Kidney tubule cell (primary cell): ENCODE measurements at regions not wholly inside any gene's neighbourhood (a gene's known extent, or its start where the extent isn't known, plus 50 kb on each side); places are given as distances from the start of the nearest gene placed in this dataset.

Experiments used
- DNase-seq: peaks from one replicate; pipeline ENCODE4 v3.0.0-alpha.2; 2018; ENCODE audit warnings: low spot score

DNA sequence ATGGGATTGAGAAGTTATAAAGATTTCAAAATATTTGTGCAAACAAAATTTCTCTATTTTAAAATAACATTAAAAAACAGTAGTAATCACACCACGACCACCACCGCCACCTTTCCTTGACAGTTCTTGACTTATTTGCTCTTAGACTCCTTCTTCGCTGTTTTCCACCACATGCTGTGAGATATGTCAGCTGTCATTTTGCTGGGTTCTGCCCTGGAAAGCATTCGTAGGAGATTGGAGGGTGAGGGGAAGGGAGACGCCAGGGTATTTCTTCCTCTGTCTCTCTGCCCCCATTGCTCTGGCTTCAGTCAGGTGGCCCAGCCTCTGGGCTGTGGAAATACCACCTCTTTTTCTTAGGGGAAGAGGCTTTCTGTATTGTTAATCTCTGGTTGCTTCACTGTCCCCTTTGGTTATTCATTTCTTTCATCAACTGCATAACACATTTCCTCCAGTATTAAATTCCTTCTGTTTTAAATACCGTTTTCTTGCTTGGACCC lies 186.2 kb downstream of the NEDD1 start:
- no peak for DNase-seq

DNA sequence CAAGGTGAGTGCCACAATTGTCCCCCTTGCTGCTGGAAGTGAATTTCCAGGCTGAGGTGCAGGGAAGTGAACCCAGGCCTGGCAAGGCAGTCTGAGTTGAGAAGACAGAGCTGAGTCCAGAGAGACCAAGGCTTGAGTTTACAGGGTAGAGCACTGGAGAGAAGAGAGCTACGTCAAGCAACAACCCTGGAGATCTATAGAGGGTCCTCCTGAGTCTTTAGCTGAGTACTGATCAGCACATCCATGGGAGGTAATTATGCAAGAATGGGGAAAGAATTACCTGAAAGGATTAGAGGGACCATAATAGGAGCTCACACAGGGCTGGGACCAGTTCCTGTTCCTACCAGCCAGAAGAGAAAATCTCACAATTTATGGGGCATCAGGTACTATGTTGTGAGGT lies 190.7 kb downstream of the NEDD1 start:
- DNase-seq, result no peak

DNA sequence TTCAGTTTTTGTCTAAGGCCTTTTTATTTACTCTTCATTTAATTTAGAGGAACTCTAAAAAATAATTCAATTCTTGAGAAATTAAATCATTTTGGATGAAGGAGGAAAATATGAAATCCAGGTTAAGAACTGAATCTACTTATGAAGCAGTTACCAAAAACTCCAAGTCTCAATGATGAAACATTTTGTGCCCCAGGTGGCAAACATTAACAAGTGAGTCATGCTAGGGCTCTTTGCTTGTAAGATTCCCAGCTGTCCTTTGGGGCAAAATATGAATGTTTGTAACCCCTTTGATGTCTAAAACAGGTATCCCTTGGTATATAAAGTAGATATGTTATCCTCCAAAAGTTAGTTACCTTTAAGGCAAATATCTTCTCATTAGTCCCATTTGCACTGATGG lies 202.4 kb downstream of the NEDD1 start:
- peak; percentile 61 for DNase-seq

DNA sequence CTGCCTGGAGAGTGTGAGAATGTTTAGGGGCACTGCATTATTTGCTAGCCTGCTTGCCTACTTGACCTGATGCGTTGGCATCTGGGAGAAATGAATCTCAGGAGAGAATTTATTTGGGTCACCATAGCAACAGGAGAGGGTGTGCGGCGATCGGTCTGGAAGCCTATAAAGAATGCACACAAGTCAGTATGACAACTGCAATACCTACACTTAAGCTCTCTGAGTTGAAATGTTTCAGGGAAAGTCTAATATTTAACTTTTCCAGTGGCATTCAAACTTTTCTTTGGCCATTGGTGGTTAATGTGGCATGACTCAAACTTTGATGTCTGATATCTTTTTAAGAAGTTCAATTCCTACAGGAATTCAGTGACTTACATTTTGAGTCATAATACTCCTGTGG lies 205.1 kb downstream of the NEDD1 start:
- DNase-seq, result peak; percentile 91

DNA sequence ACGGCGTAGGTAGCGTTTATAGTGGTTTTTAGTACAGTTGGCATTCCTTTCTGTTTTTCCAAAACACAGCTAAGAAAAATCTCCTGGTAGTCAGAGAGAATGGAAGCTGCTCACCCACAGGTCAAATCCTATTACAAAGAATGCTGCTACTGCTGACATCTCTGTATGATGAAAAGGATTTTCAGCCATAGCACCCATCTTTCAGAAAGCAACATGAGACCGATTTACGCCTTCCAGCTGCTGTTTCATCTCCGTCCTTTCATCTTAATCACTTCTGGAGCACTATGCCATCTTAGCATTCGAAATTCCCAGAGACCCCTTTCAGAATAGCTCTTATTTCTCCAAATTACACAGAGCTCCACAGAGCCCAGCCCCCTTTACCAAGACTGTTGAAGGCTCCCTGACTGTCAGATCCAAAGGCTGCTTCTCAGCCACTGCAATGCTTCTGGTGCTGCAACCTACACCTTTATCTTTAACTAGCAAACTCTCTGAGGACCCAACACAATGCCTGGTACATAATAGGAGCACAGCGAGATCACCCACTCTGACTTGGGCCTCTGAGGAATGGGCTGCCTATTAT lies 211.8 kb downstream of the NEDD1 start:
- no peak for DNase-seq

DNA sequence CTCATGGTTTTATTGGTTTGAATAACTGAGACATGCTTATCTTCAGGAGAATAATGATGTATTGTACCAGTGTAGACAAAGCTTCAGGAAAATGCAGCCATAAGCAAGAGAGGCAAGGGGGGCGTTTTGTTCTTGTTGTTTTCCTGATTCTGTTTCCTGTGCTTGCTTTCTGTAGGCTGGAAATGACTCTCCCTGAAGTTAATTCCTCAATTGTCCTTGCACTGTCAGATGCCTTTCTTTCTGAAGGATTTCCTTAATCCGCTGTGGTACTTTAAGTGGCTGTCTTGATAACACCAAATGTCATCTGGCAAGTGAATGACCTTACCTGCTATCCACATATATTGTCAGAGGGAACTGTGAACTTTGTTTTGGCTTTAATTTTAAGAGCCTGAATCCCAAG lies 220.0 kb downstream of the NEDD1 start:
- DNase-seq, result no peak

DNA sequence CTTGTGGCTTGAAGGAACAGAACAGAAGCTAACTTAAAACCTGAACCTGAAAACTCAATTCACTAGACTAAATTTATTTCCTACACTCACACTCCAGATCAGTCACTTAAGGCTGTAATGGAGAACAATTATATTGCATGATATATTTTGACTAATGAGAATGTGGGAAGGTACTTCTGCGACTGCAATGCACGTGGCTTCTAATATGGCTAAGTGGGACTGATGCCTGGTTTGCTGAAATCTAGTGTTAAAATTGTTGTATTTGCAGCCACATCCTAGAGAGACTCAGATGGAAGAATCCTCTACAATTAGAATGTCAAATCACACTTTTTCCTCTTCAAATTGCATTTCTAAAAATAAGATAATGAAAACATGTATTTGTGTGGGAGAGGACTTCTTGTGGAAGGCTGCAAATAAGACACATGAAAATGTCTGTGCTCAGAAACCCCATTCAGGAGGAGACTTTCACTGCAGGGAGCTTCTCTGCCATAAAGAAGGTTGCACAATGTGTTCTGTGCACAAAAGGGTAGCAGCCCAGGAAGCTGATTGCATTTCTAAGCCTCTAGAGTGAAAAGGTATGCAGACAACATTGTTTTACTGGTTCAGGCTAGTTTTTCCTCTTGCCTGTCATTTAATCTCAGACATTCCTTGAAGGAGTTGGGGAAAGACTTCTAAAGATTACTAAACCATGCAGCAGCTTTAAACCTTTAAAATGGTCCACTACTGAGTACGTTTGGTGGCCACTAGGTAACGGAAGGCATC lies 224.3 kb downstream of the NEDD1 start:
- no peak for DNase-seq

DNA sequence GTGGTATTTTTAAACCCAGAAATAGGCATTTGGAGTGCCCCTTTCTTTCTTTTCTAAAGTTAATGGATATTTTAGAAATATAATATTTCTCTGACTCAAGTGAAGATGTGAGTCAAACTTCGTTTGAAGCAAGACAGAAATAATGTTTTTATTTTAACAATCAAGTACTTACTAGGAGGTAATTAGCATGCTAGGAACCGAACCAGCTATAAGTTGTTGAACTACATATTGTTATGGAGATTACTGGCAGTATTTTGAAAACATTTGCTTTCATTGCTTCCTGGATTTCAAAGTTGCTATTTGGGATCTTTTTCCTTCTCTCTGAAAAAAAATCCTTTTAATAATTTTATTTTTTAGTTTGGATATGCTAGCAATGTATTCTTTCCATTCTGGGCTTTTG lies 225.2 kb downstream of the NEDD1 start:
- DNase-seq, result no peak

DNA sequence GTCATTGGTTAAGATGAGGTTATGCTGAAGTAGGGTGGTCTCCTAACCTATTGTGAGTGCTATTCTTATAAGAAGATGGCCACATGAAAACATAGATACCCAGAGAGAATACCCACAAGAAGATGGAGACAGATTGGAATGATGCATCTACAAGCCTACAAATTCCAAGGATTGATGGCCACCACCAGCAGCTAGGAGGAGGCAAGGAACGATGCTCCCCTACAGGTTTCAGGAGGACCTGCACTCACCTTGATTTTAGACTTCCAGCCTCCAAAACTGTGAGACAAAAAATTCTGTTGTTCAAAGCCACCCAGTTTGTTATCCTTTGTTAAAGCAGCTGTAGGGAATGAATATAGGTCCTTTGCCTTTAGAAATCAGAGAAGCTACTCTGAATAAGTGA lies 227.4 kb downstream of the NEDD1 start:
- no peak for DNase-seq

DNA sequence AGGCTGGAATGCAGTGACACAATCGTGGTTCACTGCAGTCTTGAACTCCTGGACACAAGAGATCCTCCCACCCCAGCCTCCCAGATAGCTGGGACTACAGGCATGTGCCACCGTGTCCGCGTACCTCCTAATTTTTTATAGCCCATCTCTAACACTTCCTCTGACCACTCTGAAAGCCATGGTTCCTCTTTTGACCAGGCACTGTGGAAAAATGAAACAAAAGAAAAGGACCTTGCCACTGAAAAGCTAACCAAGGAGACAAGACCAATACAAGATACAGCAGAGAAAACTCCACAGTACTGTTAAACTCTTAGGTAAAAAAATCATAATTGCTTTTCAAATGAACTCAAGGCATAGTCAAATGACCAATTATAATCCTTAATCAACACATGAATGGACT lies 233.3 kb downstream of the NEDD1 start:
- DNase-seq, result no peak

DNA sequence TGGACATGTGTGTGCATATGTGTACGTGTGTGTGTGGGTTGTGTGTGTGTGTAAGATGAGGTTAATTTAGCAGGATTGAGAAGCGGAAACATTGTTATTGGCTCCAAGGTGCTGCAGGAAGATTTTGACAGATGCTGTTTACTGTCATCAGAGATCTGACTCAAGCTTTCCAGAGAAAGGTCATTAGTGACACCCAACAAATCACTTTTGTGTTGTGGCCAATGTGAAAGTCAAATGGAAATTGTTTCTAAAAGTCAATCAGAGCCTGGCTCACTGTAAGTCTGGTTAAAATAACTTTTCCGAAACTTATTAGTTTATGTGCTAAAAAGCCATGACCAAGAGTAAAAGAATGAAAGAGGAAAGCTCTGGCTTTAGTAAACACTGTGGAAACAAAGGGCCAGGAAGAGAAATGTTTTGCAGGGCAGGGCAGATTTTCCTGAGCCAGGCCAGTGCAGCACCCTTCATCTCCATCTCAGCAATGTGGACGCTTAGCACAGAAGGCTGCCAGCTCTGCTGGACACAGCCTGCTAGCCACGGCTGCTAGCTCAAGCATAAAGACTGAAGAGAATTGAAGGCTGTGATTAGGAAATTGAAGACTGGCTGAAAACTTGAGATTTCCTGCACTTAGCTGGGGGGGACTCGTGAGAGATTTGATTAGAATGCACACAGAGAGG lies 235.8 kb downstream of the NEDD1 start:
- DNase-seq, result peak; percentile 7

DNA sequence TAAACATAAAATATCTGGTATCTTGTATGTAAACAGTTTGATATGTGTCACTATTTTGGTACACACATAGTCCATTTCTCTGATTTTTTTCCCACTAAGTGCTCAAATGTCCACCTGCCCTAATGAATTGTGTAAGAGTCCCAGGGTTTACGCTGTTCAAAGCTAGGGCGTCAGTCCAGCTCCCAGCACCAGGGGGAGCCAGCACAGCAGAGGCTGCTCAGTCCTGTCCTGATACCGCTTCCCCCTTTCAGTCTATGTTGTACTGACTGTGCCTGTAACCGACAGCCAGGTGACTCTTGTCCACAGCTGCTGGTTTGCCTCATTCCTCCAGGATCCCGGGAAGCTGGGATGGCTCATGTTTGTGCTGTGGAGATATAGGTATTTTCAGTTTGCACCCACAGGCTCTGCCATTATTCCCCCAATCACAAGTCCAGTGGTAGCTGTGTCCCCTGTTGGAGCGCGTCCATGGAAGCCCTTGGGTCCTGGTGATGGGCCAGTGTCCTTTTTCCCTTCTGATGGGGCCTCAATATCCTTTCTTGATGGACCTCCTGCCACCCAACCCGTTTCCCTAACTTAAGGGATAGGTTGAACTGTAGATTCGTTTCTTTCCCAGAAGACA lies 242.0 kb downstream of the NEDD1 start:
- peak; percentile 70 for DNase-seq

DNA sequence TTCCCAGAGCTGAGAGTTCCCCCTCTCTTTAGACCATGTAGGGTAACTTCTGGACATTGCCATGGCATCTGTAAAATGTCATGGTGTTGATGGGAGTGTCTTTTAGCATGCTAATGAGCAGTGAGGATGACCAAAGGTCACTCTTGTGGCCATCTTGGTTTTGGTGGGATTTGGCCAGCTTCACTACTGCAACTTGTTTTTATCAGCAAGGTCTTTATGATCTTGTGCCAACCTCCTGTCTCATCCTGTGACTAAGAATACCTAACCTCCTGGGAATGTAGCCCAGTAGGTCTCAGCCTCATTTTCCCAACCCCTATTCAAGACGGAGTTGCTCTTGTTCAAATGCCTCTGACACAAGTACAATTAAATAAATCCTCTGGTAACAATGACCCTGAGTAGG lies 244.4 kb downstream of the NEDD1 start:
- DNase-seq, result peak; percentile 60

DNA sequence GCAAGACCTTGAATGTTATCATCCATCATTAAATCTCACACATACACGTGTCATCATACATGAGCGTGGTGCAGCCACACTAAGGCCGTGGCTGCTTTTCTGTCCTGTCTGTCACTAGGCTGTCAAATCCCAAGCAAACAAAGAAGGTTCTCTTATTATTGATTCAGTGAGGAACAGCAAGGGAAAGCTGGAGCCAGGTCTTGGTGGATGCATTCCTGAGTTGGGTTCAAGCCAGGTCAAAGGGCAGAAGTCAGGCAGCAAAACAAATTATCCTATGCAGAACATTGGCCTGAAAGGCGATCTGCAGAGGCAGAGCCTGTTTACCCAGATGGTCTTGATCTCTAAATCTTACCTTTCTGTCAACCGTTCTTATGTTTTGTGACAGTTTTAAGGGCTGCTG lies 252.3 kb downstream of the NEDD1 start:
- DNase-seq, result no peak

DNA sequence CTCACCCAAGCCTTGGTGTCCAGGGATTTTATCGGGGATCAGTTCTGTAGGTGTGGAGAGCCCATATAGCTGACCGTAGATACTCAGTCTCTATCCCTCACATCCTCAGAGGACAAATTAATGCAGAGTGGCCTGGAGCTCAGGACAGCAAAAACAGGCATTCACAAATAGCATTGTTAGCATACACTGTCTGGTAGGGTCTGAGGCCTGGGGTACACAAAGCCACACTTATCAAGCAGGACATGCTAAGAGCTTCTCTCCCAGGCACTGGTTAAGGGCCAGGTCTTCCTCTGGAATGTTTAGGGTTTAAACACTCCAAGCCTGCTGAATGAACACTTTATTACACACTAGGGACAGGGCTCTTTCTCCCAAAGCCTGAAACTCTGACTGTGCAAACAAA lies 253.2 kb downstream of the NEDD1 start:
- DNase-seq, result no peak

DNA sequence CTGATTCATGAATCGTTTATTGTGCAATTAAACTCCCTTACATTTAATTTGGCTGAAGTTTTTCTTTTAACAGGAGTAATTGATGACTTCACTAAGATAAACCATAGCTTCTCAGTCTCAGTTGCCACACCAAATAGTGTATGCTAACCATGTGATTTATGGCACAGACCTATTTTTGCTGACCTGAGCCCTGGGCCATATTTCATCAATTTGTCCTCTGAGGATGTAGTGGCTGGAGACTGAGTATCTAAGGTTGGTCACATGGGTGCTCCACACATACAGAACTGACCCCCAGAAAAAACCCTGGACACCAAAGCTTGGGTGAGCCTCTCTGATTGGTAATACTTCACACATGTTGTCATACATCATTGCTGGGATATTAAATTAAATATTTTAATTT lies 255.1 kb downstream of the NEDD1 start:
- no peak for DNase-seq

DNA sequence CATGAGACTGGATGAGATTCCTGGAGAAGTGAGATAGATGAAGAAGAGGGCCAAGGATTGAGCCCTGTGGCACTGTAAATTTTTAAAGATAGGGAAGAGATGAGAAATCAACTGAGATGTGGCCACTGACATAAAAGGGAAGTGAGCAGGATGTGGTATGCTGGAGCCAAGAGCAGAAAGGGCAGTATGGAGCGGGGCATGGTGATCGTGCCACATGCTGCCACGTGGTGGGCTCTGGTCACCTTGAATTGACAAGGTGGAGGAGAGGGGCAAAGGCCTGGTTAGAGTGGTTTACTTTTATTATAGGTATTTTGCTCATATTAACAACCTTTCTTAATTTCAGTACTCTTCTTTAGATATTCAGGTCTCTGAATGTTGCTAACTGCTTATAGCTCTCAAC lies 257.9 kb downstream of the NEDD1 start:
- DNase-seq, result no peak

DNA sequence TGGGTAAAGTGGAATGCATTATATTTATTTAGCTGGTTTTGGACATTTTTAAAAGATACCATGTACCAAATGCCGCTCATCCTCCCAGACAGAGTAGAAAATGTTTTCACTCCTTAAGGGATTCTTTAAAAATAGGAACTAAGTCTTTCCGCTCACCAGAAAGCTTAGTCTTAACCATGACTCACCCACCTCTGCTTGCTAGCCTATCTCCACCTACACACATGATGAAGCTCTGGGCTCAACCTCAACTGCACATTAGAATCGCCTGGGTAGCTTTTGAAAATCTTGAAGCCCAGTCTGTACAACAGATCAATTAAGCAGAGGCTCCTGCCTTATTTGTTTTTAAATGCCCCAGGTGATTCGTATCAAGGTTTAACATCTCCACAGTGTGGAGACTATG lies 260.5 kb downstream of the NEDD1 start:
- peak; percentile 45 for DNase-seq

DNA sequence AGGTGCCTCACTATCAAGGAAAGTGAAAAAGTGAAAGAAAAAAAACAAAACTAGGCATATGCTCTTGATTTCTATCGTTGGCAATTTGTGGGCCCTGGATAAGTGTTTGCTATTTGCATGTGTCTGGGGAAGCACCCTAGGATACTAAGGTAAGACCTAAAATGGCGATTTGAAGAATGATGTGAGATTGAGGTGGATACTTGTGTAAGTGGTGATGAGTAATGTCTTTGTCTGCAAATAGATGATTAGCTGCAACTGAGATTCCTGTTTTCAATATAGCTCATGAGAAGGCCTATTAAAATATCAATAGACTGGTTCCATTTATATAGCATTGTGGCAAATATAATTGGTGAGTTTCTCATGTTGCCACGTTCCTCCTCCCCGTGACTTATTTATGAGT lies 261.7 kb downstream of the NEDD1 start:
- DNase-seq, result peak; percentile 12

DNA sequence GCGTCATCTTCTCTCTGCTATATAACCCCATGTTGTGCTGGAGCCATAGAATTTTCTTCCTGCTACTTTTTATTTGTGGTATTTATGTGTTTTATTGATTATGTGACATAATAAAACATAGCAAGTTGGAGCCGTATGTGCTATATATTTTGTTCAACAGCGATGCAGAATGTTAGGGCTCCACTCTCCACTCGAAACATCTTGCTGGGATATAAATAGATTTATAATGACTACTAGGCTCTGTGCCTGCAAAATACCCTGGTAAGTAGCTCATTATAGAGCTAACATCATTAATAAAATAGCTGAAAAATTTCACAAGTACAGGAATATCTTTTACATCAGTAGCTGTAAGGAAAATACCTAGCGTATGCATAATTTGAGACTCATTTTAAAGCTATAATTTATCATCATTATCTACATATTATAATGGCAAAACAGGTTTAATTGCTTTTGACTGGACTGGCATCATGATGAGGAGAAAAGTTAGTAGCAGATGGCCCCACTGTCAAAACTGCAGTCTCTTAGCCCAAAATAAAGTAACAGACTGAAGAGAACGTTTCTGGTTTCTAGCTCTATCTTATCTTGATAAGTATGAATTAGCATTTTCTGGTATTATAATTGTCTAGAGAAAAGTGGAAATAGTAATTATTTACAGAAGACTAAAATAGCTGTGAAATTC lies 263.0 kb downstream of the NEDD1 start:
- DNase-seq, result no peak

DNA sequence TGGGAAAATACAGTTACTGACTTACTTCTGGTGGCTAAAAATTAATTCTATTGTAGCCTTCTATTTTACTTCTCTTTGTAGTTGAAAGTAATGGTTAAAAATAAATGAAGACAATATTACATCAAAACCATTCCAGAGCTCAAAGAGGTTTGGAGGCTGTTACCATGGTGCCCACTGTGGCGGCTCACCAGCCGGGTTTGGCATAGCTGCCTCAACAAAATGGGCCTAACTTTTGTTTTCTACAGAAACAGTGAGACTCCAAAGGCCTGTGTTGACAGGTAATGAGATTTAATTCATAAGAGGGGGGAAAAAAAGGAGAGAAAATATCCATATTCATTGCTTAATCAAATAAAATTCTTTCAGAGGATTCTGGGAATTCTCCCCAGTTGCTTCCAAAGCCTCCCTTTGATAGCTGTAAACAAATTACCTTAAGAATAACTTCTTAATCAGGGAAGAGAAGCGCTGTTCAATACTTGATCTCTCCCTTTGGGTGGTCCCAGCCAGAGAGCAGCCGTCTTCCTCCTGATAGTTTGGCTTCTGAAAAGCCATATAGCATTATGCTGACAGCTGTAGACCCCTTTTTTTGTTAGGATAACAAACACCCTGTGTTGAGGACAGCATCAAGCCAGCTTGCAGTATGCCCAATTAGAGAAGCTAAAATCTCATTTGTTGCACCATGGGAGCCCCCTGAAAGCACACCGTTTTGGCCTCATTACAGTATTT lies 266.8 kb downstream of the NEDD1 start:
- DNase-seq, result no peak

DNA sequence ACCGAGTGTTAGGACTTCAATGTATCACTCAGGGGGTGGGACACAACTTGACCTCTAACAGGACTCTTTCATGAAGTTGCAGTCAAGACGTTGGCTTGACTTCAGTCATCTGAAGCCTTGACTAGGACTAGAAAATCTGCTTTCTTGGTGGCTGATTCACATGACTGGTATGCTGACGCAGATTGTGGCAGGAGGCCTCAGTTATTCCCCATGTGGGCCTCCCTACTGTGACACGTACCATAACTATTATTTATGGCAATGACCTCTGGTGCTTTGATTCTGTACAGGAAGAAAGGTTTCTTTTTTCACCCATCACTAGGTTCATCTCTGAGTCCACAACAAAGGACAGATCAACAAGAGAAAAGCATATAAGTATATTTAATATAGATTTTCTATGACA lies 270.4 kb downstream of the NEDD1 start:
- DNase-seq, result peak; percentile 63
